VCaP (cell line): ENCODE measurements at regions not wholly inside any gene's neighbourhood (a gene's known extent, or its start where the extent isn't known, plus 50 kb on each side); places are given as distances from the start of the nearest gene placed in this dataset.
"Not testable (repeated sequence)": the region's sequence is repeated elsewhere in the genome, so short reads cannot be mapped to it uniquely, and the experiment has no call there.

Source experiments
- H3K27ac ChIP-seq: fragments of 450-650 bp; 2 replicates; pipeline ENCODE4 v1.5.1; 2017
- CTCF ChIP-seq: fragments of 450-650 bp; conservative IDR thresholded peaks from 2 replicates; pipeline ENCODE4 v1.5.1; 2017; ENCODE audit warnings: mild to moderate bottlenecking, moderate library complexity

- H3K27ac ChIP-seq, result no peak overlapping the region
- TF ChIP-seq CTCF, result no peak
These were observed 299.6 kb upstream of the GJE1 start for GRCh38 chr6:141833001-141833655.

GRCh38 chr6:141830530-141830929 lies 302.2 kb upstream of the GJE1 start:
- H3K27ac ChIP-seq, result no peak overlapping the region
- TF ChIP-seq CTCF, result no peak

GRCh38 chr6:141829566-141830360 lies 303.0 kb upstream of the GJE1 start:
- no peak for TF ChIP-seq CTCF
- H3K27ac ChIP-seq, result no peak overlapping the region

GRCh38 chr6:141824350-141824749 lies 308.4 kb upstream of the GJE1 start:
- no peak overlapping the region for H3K27ac ChIP-seq
- TF ChIP-seq CTCF, result no peak

- not testable (repeated sequence) for H3K27ac ChIP-seq
These were observed 317.7 kb upstream of the GJE1 start for GRCh38 chr6:141815039-141815438.

GRCh38 chr6:141809901-141810300 lies 322.8 kb upstream of the GJE1 start:
- no peak for TF ChIP-seq CTCF
- H3K27ac ChIP-seq, result no peak overlapping the region

GRCh38 chr6:141808662-141809061 lies 324.1 kb upstream of the GJE1 start:
- H3K27ac ChIP-seq, result no peak overlapping the region

GRCh38 chr6:141800973-141801372 lies 331.8 kb upstream of the GJE1 start:
- not testable (repeated sequence) for H3K27ac ChIP-seq

More at GRCh38 chr6:141808662-141809061, 324.1 kb upstream of the GJE1 start:
- no peak for TF ChIP-seq CTCF
